Upper lobe of left lung (tissue), 4 donors: ENCODE measurements at regions not wholly inside any gene's neighbourhood (a gene's known extent, or its start where the extent isn't known, plus 50 kb on each side); places are given as distances from the start of the nearest gene placed in this dataset.

ENCODE experiments used
- CTCF ChIP-seq, 6 experiments: fragments of 450-650 bp in 4 of 6; fragments of 200-600 bp in 2 of 6; sonication (generic) in 2 of 6; IDR thresholded peaks; one replicate each; pipeline ENCODE4 v1.5.1; 2016 to 2019; ENCODE audit warnings: antibody characterized with exemption in 6 of 6
- POLR2A ChIP-seq, 4 donors: fragments of 450-650 bp; IDR thresholded peaks; one replicate each; pipeline ENCODE4 v1.5.1; 2016 to 2017; ENCODE audit warnings: antibody characterized with exemption in 4 of 4, mild to moderate bottlenecking in 2 of 4

DNA sequence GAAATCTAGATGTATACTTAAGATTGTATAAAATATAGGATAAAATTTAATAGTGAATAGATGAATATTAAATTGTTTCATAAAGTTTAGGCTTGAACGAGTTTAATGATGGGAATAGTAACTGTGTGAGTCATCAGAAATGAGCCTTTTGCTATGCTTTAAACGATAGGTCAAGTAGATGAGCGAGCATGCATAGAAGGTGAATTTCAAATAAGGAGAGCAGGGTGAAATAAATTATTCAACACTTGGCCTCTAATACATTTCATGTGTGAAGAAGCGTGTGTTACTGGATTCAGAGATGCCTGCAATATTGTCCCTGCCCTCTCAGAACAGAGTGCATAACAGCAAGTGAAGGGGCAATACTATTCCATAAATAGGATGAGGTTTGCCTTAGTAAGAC, 74.4 kb upstream of the EYA4 start:
- TF ChIP-seq CTCF (IDR thresholded peaks at IDR 0.05) (no peak), POLR2A (IDR thresholded peaks at IDR 0.05) (no peak)
